RWPE2 (cell line): ENCODE measurements at regions not wholly inside any gene's neighbourhood (a gene's known extent, or its start where the extent isn't known, plus 50 kb on each side); places are given as distances from the start of the nearest gene placed in this dataset.

ENCODE experiments used
- ATAC-seq: fragments of 200-7000 bp; cut with Tn5 transposase; 3 replicates; pipeline ENCODE4 v1.9.1; 2021; ENCODE audit warnings: low read depth
- DNase-seq: peaks from one replicate; pipeline ENCODE4 v3.0.0-alpha.2; 2020; ENCODE audit warnings: low spot score
- H3K27ac ChIP-seq: fragments of 450-650 bp; 2 replicates; pipeline ENCODE4 v1.5.1; 2017; ENCODE audit warnings: mild to moderate bottlenecking; ENCODE audit not compliant: poor library complexity, severe bottlenecking
- H3K27me3 ChIP-seq: fragments of 250-450 bp; sonication (Bioruptor Pico); 2 replicates; pipeline ENCODE4 v1.5.1; 2021; ENCODE audit warnings: mild to moderate bottlenecking, moderate library complexity; ENCODE audit not compliant: insufficient read depth, poor library complexity, severe bottlenecking
- H3K36me3 ChIP-seq: fragments of 250-450 bp; sonication (Bioruptor Pico); 2 replicates; pipeline ENCODE4 v1.5.1; 2020; ENCODE audit warnings: low read depth, mild to moderate bottlenecking, moderate library complexity
- H3K4me1 ChIP-seq: fragments of 250-450 bp; sonication (Bioruptor Pico); 2 replicates; pipeline ENCODE4 v1.5.1; 2021; ENCODE audit warnings: mild to moderate bottlenecking, moderate library complexity; ENCODE audit not compliant: insufficient read depth, poor library complexity, severe bottlenecking
- H3K4me3 ChIP-seq: fragments of 250-450 bp; sonication (Bioruptor Pico); 2 replicates; pipeline ENCODE4 v1.5.1; 2021; ENCODE audit warnings: mild to moderate bottlenecking, moderate library complexity; ENCODE audit not compliant: severe bottlenecking
- H3K9me3 ChIP-seq: fragments of 250-450 bp; sonication (Bioruptor Pico); 2 replicates; pipeline ENCODE4 v1.5.1; 2021; ENCODE audit warnings: mild to moderate bottlenecking, moderate library complexity; ENCODE audit not compliant: severe bottlenecking
- TF ChIP-seq, protein P1 (sequence below): fragments of 450-650 bp; IDR thresholded peaks from one replicate; pipeline ENCODE4 v1.5.1; 2017; ENCODE audit warnings: mild to moderate bottlenecking, moderate library complexity; ENCODE audit not compliant: poor library complexity, severe bottlenecking

DNA sequence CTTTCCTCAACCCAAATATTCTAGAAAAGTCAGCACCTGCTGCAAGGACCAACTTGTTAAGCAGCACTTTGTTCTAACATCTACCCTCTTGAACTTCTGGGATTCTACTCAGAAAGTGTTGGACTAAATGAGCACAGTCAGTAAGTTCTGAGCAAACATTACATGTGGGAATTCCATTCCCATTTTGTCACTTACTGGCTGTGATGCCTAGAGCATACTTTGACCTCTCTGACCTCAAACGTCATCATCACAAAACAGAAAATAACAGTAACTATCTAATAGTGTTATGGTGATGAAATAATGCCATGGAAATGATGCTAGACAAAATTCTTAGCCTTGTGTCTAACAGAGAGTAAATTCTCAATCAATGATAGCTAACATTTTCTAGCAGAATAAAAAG, 829.4 kb downstream of the EPHA7 start:
- Histone ChIP-seq H3K27ac (no peak overlapping the region), H3K4me3 (no peak overlapping the region), H3K4me1 (peaks cover 22% of the 10 kb centered on the region), H3K9me3 (no peaks in the 10 kb centered on the region), H3K27me3 (no peaks in the 10 kb centered on the region), H3K36me3 (no peaks in the 10 kb centered on the region)
- DNase-seq (no peak), ATAC-seq (peak; percentile 66)
- TF ChIP-seq, protein P1, sequence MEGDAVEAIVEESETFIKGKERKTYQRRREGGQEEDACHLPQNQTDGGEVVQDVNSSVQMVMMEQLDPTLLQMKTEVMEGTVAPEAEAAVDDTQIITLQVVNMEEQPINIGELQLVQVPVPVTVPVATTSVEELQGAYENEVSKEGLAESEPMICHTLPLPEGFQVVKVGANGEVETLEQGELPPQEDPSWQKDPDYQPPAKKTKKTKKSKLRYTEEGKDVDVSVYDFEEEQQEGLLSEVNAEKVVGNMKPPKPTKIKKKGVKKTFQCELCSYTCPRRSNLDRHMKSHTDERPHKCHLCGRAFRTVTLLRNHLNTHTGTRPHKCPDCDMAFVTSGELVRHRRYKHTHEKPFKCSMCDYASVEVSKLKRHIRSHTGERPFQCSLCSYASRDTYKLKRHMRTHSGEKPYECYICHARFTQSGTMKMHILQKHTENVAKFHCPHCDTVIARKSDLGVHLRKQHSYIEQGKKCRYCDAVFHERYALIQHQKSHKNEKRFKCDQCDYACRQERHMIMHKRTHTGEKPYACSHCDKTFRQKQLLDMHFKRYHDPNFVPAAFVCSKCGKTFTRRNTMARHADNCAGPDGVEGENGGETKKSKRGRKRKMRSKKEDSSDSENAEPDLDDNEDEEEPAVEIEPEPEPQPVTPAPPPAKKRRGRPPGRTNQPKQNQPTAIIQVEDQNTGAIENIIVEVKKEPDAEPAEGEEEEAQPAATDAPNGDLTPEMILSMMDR, result no peak

DNA sequence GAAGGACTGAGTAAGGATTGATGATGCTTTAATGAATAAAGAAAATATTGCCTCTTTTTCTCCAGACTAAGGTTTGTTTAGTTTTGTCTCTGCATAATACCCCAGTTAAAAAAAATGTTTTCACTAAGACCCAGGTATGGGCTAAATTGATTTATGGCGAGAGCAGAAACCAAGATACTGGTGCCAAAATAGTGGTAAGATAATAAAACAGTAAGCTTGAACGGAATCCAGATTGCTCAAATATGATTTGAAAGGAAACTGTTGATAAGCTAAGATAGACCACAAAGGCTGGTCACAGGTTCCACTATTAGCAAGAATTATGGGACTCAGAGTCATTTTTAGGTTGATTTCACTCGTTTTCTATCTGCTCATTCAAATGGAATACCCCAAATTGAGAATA, 831.2 kb downstream of the EPHA7 start:
- TF ChIP-seq, protein P1, result no peak
- DNase-seq (no peak), ATAC-seq (no peak; the same call in 2 of the 3 replicates)
- Histone ChIP-seq H3K4me3 (no peak overlapping the region), H3K36me3 (no peaks in the 10 kb centered on the region), H3K9me3 (no peaks in the 10 kb centered on the region), H3K27ac (no peak overlapping the region), H3K27me3 (no peaks in the 10 kb centered on the region), H3K4me1 (peaks cover 22% of the 10 kb centered on the region)

DNA sequence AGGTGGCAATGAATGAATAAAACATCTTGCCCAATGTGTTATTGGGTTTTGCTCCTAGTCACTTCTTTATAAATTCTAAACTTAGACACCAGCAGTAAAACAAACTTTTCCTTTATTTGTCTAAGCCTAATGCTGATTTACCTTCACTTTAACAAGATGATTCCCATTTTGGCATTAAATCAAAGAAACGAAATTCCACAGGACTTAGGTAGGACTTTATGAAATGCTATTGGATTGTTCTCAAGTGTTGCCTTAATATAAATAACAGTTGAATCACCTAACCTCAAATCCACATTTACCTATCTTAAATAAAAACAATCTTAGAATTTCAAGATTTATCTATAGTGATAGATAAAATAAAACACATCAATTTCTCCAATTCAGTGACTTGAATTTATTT, 831.8 kb downstream of the EPHA7 start:
- no peak overlapping the region for H3K27ac ChIP-seq
- no peak for DNase-seq
- H3K36me3 ChIP-seq, result no peaks in the 10 kb centered on the region

DNA sequence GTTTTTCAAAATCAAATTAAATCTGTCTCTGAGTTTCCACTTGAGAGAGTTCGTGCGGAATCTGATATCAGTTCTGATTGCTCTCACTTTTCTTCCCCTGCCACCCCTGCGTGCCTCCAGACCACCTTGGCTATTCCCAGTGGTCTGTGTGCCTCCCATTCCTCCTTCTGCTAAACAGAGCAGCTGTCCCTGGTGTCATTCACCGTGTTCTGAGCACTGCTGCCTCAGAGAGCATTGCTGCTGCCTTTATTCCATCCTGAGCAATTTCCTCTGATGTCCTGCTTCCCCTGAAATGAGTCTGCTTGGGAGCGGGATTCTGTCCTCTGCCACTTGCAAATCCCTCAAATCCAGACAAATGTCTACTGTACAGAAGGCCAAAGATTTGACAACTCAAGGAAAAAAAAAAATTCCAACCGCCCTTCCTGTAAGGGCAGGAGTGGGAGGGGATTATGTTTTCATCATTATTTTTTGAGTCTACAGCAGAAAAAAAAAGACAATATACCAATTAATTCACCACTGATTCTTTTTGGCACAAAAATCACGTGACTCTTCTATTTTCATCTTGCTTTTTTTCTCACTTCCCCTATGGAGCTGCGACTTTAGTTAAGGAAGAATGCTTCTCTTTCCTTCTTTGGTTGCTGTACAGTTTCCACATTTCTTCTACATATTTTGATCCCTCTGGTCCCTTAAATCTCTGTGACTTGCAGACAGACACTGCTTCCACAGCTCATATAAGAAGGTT, 833.0 kb downstream of the EPHA7 start:
- ATAC-seq (no peak), DNase-seq (no peak)
- H3K9me3 ChIP-seq, result no peaks in the 10 kb centered on the region
- H3K27ac ChIP-seq, result no peak overlapping the region
- H3K36me3 ChIP-seq, result no peaks in the 10 kb centered on the region
- H3K4me3 ChIP-seq, result no peak overlapping the region
- TF ChIP-seq, protein P1, result no peak
- no peaks in the 10 kb centered on the region for H3K27me3 ChIP-seq
- H3K4me1 ChIP-seq, result peaks cover 22% of the 10 kb centered on the region

More for the DNA sequence above, 831.8 kb downstream of the EPHA7 start:
- H3K4me3 ChIP-seq, result no peak overlapping the region
- TF ChIP-seq, protein P1, result no peak
- peak; percentile 82 for ATAC-seq
- H3K27me3 ChIP-seq, result no peaks in the 10 kb centered on the region
- no peaks in the 10 kb centered on the region for H3K9me3 ChIP-seq
- H3K4me1 ChIP-seq, result peaks cover 22% of the 10 kb centered on the region

DNA sequence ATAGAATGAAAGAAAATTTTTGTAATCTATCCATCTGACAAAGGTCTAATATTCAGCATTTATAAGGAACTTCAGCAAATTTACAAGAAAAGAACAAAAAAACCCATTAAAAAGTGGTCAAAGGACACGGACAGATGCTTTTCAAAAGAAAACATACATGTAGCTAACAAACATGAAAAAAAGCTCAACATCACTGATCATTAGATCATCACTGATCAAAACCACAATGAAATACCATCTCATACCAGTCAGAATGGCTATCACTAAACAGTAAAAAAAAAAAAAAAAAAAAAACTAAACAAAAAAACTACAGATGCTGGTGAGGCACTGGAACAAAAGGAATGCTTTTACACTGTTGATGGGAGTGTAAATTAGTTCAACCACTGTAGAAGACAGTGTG, 837.1 kb downstream of the EPHA7 start:
- DNase-seq, result no peak
- Histone ChIP-seq H3K36me3 (no peaks in the 10 kb centered on the region), H3K4me1 (peaks cover 5% of the 10 kb centered on the region), H3K4me3 (no peak overlapping the region), H3K27ac (no peak overlapping the region), H3K27me3 (no peaks in the 10 kb centered on the region), H3K9me3 (no peaks in the 10 kb centered on the region)
- no peak for ATAC-seq
- TF ChIP-seq, protein P1, result no peak
